ENCODE measurements at regions not wholly inside any gene's neighbourhood (a gene's known extent, or its start where the extent isn't known, plus 50 kb on each side); places are given as distances from the start of the nearest gene placed in this dataset.

GRCh38 chr20:59424976-59425375, 124.6 kb downstream of the EDN3 start:
- no peak for TF ChIP-seq POLR2A (IDR thresholded peaks at IDR 0.05)
- TF ChIP-seq, protein P1, sequence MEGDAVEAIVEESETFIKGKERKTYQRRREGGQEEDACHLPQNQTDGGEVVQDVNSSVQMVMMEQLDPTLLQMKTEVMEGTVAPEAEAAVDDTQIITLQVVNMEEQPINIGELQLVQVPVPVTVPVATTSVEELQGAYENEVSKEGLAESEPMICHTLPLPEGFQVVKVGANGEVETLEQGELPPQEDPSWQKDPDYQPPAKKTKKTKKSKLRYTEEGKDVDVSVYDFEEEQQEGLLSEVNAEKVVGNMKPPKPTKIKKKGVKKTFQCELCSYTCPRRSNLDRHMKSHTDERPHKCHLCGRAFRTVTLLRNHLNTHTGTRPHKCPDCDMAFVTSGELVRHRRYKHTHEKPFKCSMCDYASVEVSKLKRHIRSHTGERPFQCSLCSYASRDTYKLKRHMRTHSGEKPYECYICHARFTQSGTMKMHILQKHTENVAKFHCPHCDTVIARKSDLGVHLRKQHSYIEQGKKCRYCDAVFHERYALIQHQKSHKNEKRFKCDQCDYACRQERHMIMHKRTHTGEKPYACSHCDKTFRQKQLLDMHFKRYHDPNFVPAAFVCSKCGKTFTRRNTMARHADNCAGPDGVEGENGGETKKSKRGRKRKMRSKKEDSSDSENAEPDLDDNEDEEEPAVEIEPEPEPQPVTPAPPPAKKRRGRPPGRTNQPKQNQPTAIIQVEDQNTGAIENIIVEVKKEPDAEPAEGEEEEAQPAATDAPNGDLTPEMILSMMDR (IDR thresholded peaks at IDR 0.05 in 8 of 11, conservative IDR thresholded peaks at IDR 0.05 in 3 of 11), result no peak
- TF ChIP-seq POLR2AphosphoS5 (IDR thresholded peaks at IDR 0.05), result no peak
